HEK293T (cell line): ENCODE measurements at regions not wholly inside any gene's neighbourhood (a gene's known extent, or its start where the extent isn't known, plus 50 kb on each side); places are given as distances from the start of the nearest gene placed in this dataset.

Experiments used
- CTBP1 ChIP-seq: fragments of 450-650 bp; IDR thresholded peaks from 2 replicates; pipeline ENCODE4 v1.6.1; 2016; ENCODE audit warnings: borderline replicate concordance
- ELF4 ChIP-seq: fragments of 450-650 bp; IDR thresholded peaks from 2 replicates; pipeline ENCODE4 v1.6.1; 2017; ENCODE audit warnings: antibody characterized with exemption
- FOXM1 ChIP-seq: fragments of 450-650 bp; IDR thresholded peaks from 2 replicates; pipeline ENCODE4 v1.6.1; 2017; ENCODE audit warnings: mild to moderate bottlenecking, borderline replicate concordance
- HDGF ChIP-seq: fragments of 450-650 bp; IDR thresholded peaks from 2 replicates; pipeline ENCODE4 v1.6.1; 2017; ENCODE audit warnings: antibody characterized with exemption, borderline replicate concordance
- L3MBTL2 ChIP-seq: fragments of 450-650 bp; conservative IDR thresholded peaks from 2 replicates; pipeline ENCODE4 v1.6.1; 2016; ENCODE audit warnings: mild to moderate bottlenecking

GRCh38 chr16:59260892-59261291, 526.8 kb upstream of the GOT2 start:
- TF ChIP-seq L3MBTL2 (no peak), CTBP1 (no peak), ELF4 (no peak), HDGF (no peak), FOXM1 (no peak)
